AG08396 (cell line): ENCODE measurements at regions not wholly inside any gene's neighbourhood (a gene's known extent, or its start where the extent isn't known, plus 50 kb on each side); places are given as distances from the start of the nearest gene placed in this dataset.

Source experiments
- DNase-seq: peaks from one replicate; pipeline ENCODE4 v3.0.0; 2012; ENCODE audit warnings: low spot score, mixed read lengths

DNA sequence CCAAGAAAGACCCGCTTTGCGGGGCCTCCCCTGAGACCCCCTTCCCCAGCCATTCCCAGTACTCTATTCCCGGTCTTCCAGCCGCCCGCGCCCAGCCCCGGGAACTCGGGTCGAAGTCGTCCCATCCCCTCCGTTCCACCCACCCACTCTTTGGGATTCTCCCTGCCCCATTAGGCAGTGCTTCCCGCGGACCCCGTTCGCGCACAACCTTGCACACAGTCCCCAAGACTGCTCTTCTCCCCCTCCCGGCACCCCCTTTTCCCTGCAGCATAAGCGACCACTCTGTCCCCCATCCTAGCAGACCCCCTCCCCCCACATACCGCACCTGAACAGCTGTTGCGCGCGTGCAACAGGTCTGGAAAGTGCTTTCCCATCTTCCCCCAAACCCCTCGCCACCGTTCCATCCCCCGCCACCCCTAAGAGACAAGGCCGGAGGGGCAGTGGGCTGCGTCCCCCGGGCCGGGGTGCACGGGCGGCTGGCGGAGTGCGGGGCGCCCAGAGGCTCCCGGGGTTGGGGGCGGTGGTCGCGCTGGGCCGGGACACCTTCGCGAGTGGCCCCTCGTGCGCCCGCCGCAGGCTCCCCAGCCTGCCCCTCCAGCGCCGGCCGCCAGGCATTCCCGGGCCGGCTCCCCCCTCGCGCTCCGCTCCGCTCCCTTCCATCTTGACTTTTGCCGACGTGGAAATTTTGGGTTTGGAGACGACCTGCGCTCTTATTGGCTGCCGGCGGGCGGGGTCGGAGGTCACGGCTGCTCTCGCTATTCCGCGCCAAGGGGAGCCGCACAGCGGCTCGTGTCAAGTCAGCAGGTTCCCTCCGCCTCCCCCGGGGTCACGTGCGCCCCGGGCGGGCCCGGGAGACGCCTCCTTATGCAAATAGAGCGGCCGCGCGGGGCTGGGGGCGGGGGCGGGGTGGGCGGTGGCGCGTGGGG lies 201.2 kb upstream of the NFE2L3 start:
- DNase-seq = peak; percentile 86

DNA sequence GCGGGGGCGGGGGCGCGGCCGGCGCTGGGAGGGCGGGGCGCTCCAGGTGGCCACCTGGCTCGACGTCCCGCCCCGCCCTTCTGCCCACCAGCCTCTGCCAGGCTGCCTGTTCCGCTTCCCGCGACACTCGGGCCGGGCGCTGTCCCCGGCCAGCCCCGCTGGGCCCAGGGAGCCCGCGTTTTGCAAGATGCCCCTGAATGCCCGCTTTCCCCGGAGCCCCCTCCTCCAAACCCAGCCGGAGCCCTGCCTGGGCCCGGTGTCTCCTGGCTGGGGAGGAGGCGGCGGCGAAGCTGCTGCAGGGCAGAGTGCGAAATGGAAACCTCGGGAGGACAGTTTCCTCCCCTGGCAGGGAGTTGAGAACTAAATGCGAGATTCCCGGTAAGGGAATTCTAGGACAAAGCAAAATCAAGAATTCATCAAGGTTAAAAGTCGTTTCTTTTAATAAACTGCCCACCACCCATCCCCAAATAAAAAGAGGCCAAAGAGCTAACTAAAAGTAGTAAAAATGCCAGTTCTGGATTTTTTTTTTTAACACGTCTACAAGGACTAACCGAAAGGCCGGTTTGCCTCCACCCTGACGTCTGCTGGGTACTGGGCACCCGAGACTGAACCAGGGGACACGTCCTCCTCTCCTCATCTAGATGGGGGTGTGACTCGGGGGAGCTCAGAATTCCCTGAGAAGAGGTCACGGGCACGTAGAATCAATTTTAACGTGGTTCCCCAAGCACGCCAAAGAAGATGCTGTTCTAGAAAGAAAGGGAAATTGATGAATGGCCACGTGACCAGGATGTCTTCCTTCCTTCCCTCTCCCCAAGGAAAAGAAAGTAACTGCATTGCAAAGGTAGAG lies 200.4 kb upstream of the NFE2L3 start:
- DNase-seq = peak; percentile 48

DNA sequence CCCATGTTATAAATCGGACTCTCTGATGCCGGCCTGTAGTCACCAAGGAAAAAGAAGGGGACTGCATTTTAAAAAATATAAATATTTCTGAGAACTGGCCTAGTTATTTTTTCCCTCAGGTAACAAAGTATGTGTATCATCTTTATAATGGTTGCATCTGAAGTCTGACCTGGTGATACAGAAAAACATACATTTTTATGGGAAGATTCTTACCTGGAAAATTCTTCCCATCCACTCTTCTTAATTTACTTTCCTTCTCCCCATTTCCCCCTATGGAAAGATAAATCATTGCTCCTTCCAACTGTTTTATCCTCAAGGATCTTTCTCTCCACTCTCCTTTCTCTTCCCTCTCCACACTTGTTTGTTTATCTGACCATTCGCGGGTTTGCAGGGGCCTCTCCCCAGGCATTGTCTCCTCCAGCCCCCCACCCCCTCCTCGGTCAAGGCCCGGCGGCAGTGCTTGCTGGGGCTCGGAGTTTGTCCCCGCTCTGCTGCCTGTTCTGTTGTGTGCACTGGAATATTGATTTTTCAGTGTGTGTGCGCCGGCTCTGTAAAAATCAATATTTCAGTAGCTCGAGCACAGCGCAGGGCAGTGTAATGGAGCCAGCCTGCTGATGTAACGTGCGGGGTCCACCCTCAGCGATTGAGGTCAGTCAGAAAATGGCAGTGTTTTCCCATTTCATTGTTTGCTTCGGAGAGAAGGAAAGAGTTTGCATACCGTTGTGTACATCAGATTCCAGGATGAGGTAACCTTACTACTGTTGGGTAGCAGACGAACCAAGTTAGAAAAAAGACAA lies 199.5 kb upstream of the NFE2L3 start:
- no peak for DNase-seq

DNA sequence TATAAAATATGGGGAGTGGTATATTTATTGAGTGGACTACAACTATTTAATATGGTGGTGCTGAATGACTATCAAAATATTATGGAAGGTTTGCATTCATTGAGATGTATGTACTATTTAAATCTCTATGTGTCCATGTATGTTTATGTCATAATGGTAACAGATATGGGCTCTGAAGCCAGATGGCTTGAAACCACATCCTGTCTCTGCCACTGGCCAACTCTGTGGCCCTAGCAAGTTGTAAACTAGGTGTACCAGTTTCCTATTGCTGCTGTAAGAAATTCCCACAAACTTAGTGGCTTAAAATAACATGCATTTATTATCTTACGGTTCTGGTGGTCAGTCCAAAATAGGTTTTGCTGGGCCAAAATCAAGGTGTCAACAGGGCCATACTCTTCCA lies 198.1 kb upstream of the NFE2L3 start:
- DNase-seq = no peak

DNA sequence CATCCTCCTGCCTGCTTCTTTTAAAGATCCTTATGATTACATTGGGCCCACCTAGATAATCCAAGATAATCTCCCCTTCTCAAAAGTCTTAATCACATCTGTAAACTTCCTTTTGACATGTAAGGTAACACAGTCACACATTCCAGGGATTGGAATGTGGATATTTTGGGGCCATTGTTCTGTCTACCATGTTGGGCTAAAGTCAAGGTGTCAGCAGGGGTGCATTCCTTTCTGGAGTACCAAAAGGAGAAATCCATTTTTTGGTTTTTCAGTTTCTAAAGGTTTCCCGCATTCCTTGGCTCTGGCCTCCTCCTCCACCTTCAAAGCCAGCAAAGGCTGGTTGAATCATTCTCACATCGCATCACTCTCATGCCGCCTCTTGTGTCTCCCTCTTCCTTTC lies 197.6 kb upstream of the NFE2L3 start:
- no peak for DNase-seq

DNA sequence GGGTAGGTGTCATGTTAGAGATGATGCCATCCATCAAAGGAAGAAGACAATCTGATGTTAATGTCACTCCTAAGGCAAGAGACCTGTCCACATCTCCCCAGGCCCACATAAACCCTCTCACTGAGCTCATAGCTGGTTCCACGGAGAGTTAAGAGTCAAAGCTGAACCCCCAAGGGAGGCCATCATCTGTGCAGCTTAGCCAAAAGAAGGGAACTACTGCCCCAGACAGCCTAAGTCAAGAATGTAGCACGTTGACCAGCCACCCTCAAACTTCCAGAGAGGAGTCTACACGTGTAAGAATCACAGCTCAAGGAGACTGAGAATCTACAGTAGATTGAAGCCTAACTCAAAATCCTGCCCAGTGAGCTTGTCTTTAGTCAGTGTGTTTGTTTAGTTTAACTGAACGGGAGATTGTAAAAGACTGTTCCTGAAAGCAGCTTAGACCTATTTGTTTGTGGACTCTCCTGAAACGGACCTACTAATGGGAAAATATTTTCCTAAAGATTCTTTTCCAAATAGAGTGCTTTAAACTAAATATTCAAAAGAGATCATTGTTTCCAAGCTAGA lies 192.7 kb upstream of the NFE2L3 start:
- DNase-seq = no peak

DNA sequence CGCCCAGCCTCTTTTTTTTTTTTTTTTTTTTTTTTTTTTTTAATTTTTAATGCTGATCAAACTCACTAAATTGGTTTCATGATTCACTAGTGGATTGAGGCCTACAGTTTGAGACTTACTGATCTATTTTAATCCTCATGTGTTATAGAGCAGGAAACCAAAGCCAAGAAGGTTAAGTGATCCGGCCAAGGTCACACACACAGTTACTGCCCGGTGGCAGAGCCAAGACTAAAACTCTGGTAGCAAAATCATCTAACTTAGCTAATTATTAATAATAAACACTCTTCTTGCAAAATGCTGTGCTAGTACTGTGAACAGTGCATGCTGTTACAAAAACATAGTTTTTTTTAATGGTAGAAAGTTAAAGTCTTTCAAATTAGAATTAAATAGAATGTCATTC lies 188.3 kb upstream of the NFE2L3 start:
- no peak for DNase-seq

DNA sequence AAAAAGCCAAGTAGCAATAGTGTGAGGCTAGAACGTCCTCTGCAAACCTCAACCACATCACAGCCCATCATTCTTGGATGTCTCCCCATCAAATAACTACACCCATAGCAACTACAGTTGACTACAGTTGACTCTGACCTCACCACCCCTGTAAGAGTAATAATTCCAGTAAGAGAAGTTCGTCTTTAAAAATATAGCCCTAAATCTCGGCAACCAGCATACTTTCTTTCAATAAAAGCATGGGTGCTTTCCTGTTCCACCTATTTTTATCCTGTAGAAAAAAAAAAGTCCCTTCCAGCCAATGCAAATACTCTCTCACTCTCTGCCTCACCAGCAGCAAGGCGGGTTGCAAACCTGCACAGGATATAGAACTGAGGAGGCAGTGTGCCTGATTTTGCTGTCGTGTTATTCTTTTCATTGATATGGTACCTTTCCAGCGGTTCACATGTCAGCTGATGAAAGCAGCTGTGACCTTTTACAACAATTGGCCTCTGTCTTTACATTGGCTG lies 187.5 kb upstream of the NFE2L3 start:
- no peak for DNase-seq

DNA sequence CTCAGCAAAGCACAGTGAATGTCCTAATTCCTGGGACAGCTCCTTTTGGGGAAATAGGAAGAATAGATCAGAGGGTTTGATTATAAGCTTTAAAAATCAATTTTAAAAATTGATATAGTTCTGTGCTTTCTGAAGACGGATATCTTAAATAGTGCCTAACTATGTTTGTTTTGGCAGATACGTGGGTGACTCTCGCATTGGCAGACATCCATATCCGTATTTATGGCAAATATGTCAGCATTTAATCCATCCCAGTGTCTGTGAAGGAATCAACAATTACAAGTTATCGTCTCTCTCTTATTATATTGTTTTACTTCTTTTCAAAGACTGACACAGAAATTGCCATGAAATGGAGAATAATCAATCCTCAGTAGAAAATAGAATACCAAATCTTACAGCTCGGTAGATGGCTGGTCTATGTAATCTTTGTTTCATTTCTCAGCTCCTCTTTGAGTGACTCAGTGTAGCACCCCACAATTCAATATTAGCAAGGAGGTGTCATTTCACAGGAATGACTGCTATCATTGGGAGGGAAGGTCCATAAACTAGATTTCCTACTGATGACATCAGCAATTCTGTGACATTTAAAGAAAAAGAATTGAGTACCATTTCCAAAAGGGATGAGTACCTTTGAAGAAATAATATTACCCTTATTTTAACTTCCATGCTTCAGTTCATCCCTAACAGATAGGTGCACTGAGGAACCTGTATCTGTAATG lies 186.4 kb upstream of the NFE2L3 start:
- DNase-seq = no peak

DNA sequence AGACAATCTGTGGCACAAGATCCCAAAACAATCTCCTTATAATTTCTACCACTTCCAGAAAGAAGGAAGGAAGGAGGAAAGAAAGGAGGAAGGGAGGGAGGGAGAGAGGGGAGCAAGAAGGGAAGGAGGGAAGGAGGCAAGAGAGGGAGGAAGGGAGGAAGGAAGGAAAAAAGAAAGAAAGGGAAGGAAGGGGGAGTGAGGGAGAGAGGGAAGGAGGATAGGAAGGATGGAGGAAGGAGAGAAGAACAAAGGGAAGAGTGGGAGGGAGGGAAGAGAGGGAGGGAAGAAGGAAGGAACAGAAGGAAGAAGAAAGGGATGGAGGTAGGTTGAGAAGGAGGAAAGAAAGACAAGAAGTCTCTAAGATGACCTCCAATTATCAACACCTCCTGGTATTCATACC lies 185.5 kb upstream of the NFE2L3 start:
- DNase-seq = no peak

DNA sequence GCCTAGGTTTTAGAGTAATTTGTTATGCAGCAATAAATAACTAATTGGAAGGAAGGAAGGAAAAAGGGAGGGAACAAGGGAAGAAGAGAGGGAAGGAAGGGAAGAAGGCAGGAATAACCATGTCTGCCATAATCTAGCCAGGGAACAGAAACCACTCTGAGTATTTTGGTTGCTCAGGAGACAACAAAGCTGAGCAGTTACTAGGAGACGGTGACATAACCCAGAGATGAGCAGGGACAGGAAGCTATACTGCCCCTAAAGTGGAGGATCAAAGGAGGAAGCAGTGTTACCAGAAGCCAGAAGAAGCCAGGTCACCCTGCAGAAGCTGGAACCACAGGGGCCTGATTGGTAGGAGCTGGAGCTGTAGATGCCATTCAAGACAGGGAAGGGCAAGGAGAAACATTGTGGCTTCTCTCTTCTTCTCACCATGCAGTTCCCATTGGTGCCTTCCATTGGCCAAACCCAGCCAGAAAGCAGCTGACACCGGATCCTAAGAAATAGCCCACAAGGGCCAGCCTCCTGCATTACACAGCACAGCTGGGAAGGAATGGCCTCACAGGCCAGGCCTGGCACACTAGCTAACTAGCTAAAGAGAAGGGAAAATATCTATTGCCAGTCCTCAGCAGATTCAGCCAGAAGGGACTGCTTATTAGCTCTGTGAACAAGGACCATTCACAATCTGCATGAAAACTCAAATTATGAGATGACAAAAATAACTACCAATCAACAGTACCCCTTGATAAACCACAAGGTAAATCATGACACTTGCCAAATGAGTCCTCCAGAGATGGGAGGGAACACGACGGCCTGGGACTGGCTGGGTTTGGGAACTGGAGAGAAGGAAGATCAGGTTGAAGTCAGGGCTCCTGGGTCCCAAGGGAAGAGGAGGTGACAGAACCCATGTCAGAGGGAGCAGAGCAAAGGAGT lies 184.5 kb upstream of the NFE2L3 start:
- no peak for DNase-seq

DNA sequence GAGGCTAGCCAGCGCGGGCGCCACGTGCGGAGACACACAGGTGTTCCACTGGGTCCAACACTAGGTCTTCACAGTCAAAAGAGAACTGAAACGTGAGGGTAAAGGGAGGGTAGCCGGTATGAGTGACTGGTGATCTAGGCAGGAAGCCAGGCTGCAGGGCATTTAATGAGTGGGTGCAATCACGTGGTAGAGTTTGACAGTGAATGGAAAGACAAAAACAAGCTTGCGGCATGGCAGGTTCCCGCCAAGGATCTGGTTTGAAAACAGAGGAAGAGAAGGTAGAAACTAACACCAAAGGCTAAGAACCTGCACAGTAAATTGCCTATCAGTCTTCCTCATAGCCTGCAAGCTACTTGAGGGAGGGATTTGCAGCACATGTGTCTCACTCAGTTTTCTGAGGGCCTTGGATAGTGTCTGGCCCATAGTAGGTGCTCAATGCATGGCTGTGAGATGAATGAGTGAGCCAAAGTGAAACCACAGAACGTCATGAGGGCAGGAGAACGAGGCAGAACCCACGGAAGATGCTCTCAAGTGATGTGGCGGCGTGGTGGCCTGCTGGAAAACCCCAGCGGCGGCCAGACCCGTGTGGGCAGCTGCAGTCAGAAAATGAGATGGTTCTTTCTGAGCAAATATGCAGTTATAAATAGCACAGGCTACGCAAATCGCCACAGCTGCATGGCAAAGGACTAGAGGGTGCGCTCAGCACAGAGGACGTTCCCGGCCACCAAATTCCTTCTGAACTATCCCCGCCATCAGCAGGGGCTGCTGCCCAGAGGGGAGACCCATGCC lies 183.6 kb upstream of the NFE2L3 start:
- DNase-seq = no peak

DNA sequence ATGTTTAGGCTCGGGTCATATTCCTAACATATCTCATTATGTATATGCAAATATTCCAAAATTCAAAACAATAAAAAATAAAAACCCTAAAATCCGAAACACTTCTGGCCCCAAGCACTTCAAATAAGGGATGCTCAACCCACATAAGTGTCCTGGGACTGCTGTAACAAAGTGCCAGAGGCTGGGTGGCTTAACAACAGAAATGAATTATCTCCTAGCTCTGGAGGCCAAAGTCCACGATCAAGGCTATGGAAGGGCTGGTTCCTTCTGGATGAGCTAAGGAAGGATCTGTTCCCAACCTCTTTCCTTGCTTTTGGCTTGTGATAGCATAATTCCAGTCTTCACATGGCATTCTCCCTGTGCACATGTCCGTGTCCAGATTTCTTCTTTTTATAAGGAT lies 181.6 kb upstream of the NFE2L3 start:
- no peak for DNase-seq

DNA sequence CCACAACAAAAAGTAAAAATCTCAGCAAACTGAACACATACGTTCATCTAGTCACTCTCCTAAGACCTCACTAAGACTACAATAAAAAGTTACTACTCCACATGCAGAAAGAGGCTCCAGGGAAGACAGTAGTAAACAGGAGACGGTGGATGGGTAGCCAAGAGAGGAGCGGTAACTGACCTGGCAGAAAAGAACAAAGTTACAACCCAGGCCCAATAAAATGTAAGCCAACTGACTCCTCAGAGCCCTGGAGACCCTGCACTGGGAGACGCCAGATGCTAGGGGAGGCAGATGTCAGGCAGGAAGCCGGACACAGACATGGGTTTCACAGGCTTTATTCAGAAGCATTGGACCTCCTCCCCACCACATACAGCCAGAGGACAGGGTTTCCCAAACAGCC lies 181.1 kb upstream of the NFE2L3 start:
- DNase-seq = no peak

DNA sequence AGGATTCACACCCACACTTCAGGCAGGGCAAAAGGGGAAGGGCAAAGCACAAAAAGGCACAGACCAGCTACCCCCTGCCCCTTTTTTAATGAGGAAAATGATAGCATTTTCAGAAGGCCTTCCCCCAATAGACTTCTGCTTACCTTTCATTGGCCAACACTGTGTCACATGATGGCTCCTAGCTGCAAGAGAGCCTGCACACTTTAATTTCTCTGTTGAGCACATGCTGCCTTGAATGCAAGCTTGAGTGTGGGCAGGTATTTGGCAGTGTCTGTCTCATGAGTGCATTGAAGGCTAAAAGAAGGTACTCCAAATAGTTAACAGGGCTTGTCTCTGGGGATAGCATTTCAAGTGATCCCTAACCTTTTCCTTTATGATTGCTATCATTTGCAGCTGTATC lies 175.4 kb upstream of the NFE2L3 start:
- no peak for DNase-seq

DNA sequence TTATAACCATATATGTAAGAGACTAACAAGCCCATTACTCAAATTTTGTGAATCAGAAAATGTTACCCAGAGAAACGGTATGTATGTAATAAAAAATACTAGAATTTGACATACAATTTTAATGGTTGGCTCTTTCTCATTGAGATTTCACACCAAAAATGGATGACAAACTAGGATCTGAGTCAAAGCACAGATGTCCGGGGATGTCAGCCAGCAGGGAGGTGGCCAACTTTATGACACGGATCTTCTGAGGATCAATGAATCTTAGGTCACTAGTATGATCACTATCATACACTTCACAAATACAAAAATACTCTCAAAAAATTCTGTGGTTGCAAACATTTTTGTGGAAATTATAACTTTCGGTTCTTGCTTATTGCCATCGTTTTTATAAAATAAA lies 173.5 kb upstream of the NFE2L3 start:
- DNase-seq = no peak

DNA sequence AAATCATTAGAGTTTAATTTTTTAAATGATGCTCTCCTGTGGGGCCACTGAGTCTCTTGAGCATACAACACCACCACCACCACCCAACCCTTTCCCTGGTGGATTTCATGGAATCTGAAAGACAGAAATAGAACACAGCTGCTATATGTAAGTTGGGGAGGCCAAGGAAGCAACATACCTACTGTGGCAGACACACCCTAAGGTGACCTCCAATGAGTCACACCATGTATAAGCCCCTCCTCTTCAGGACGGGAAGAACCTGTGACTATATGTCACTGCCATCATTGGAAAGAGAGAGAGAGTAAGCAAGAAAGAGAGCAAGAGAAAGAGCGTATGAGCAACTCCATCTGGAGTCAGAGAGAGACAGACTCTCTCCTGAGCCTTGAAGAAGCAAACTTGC lies 172.4 kb upstream of the NFE2L3 start:
- DNase-seq = no peak

DNA sequence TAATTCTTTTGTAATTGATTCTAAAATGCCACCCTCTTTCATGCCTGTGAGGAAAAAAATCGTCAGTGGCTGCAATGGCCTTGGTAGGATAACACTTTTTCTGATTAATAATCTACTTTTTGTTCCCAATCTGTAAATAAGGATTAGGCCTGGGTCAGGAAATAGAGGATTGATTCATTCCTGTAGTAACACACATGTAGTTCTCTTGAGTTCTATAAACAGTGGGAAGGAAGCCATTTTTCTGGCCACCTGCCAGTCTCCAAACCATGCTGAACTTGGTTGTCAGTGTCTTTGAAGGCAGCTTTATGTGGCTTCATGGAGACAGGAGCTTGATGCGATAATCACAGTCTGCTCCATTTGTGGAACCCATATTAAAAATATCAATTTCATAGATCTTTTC lies 169.3 kb upstream of the NFE2L3 start:
- DNase-seq = no peak

DNA sequence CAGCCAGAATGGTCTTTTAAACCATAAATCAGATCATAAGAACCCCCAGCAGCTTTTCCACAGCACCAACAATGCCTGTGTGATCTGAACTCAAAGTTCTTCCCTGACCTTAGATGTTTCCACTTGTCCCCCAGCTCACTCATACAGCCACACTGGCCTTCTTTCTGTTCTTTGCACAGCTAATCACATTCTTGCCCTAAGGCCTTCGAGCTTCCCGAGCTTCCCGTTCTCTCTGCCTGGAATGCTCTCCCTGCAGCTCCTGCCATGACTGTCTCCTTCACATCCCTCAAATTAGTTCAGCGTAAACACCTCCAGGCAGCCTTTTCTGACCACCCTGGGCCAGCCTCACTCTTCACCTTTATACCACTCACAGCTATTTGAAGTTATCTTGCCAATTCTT lies 166.8 kb upstream of the NFE2L3 start:
- no peak for DNase-seq
